ENCODE measurements at regions not wholly inside any gene's neighbourhood (a gene's known extent, or its start where the extent isn't known, plus 50 kb on each side); places are given as distances from the start of the nearest gene placed in this dataset.

DNA sequence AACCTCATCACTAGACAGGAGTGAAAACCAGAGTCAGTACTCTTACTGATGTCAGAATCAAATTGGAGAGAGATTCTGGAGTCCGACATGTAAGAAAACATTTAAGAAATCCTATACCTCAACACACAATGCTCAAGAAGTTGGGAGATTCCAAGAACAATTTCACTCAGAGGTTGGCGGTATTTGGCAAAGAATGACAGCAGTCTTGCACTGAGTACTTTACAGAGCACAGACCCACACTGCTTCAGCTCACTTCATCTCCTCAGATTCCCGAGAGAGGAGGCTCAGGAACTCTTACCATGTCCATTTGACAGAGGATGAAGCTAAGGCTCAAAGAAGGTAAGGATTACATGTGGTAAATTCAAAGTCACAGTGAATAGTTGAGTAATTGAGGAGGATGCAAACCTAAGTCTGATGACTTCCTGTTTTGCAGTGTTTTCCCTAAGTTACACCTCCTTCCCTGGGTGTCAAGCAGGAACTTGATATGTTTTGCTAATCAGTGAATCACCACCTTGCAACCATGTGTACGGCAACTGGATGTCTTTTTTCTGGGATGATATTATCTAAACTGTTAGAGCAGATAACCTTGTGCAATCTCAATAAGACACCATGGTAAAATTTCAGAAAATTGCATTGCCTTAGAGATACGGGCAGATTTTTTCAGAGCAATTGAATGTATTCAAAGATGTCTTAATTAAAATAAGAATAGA lies 61.3 kb upstream of the MME start:
- intact Hi-C loops (cut with DNase I; ENCODE audit: low total_unique reads), result no loop called here
- TF ChIP-seq POLR2A (IDR thresholded peaks at IDR 0.05), result no peak
- no peak for TF ChIP-seq CTCF (IDR thresholded peaks at IDR 0.05 in 4 of 5, conservative IDR thresholded peaks at IDR 0.05 in 1 of 5)

DNA sequence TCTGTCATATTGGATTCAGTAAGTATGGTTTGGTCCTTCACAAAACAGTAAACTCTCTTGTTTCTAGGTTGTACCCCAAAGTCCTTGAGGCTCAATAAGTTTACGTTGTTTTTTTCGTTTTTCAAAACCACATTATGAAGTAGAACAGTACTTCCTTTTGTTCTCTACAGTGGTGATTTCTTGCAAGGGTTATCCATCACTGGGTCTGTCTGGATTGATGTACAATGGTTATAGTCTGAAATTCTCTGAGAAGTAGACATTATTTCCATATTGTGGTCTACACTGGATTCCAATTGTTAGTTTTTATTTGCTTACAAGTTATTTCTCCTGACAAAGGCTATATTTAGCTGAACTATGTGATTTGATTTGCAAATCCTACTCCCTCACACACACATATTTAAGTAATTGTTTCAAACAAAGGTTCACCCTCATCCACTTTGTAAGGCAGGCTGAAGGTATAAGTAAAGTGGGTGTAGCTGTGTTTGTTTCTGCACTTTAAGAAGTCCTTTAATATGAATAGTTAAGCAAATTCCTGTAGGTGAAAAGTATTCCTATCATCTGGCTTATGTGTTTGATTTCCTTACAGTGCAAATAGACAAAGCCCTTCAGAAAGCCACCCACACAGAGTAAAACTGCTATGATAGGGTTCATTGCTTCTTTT lies 64.2 kb upstream of the MME start:
- no peak for ATAC-seq
- Histone ChIP-seq H3K27ac (no peak overlapping the region), H3K9me3 (no peaks in the 10 kb centered on the region), H3K36me3 (no peaks in the 10 kb centered on the region), H3K27me3 (no peaks in the 10 kb centered on the region), H3K4me3 (no peak overlapping the region), H3K4me1 (no peaks in the 10 kb centered on the region)
- in situ Hi-C loops (cut with MboI; ENCODE audit: low sequenced_read_pairs in 4 of 4) (no loop called here), intact Hi-C loops (cut with DNase I; ENCODE audit: low total_unique reads) (no loop called here)
- TF ChIP-seq CTCF (IDR thresholded peaks at IDR 0.05 in 4 of 5, conservative IDR thresholded peaks at IDR 0.05 in 1 of 5) (no peak), POLR2A (IDR thresholded peaks at IDR 0.05) (no peak)
- DNase-seq, result no peak

More for the DNA sequence above, 61.3 kb upstream of the MME start:
- Histone ChIP-seq H3K4me1 (no peaks in the 10 kb centered on the region), H3K27ac (no peak overlapping the region), H3K27me3 (no peaks in the 10 kb centered on the region), H3K4me3 (no peak overlapping the region), H3K36me3 (no peaks in the 10 kb centered on the region), H3K9me3 (no peaks in the 10 kb centered on the region)
- no peak for DNase-seq
- no peak for ATAC-seq
- in situ Hi-C loops (cut with MboI; ENCODE audit: low sequenced_read_pairs in 4 of 4), result no loop called here

DNA sequence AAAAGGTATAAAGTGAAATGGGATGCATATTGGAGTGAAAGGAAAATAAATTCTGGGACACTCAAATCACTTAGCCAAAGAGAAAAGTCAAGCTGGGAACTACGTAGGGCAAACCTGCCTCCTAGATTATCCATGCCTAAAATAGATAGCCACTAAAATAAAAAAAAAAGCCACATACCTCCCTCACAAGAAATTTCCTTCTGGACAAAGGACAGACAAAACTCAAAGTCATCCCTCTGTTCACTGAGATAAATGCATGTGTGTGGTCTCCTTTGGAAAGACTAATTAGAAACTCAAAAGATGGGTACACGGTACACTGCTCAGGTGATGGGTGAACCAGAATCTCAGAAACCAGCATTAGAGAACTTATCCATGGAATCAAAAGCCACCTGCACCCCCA lies 65.2 kb upstream of the MME start:
- TF ChIP-seq POLR2A (IDR thresholded peaks at IDR 0.05), result no peak
- TF ChIP-seq CTCF (IDR thresholded peaks at IDR 0.05 in 4 of 5, conservative IDR thresholded peaks at IDR 0.05 in 1 of 5), result no peak

GRCh38 chr3:155013427-155013826 lies 66.7 kb upstream of the MME start:
- Histone ChIP-seq H3K27me3 (no peaks in the 10 kb centered on the region), H3K4me3 (no peak overlapping the region), H3K36me3 (no peaks in the 10 kb centered on the region), H3K4me1 (no peaks in the 10 kb centered on the region), H3K9me3 (no peaks in the 10 kb centered on the region), H3K27ac (no peak overlapping the region)
- intact Hi-C loops (cut with DNase I; ENCODE audit: low total_unique reads), result no loop called here
- in situ Hi-C loops (cut with MboI; ENCODE audit: low sequenced_read_pairs in 4 of 4), result no loop called here
- TF ChIP-seq CTCF (IDR thresholded peaks at IDR 0.05 in 4 of 5, conservative IDR thresholded peaks at IDR 0.05 in 1 of 5) (no peak), POLR2A (IDR thresholded peaks at IDR 0.05) (no peak)
- DNase-seq (no peak), ATAC-seq (no peak)

More for the DNA sequence above, 65.2 kb upstream of the MME start:
- H3K9me3 ChIP-seq, result no peaks in the 10 kb centered on the region
- in situ Hi-C loops (cut with MboI; ENCODE audit: low sequenced_read_pairs in 4 of 4), result no loop called here
- H3K36me3 ChIP-seq, result no peaks in the 10 kb centered on the region
- no peaks in the 10 kb centered on the region for H3K4me1 ChIP-seq
- no peak overlapping the region for H3K27ac ChIP-seq
- ATAC-seq (no peak), DNase-seq (no peak)
- intact Hi-C loops (cut with DNase I; ENCODE audit: low total_unique reads), result no loop called here
- H3K27me3 ChIP-seq, result no peaks in the 10 kb centered on the region
- no peak overlapping the region for H3K4me3 ChIP-seq
